GM18909 (cell line): ENCODE measurements at regions not wholly inside any gene's neighbourhood (a gene's known extent, or its start where the extent isn't known, plus 50 kb on each side); places are given as distances from the start of the nearest gene placed in this dataset.
"Not testable (repeated sequence)": the region's sequence is repeated elsewhere in the genome, so short reads cannot be mapped to it uniquely, and the experiment has no call there.

Source experiments
- ATAC-seq: cut with Tn5 transposase; IDR thresholded peaks from one replicate; pipeline ENCODE4 v1.9.1; 2021; ENCODE audit warnings: mild to moderate bottlenecking; ENCODE audit not compliant: unreplicated experiment, poor library complexity

GRCh38 chr13:81990652-81991051 is 1649.7 kb upstream of the SPRY2 start:
- ATAC-seq = no peak

DNA sequence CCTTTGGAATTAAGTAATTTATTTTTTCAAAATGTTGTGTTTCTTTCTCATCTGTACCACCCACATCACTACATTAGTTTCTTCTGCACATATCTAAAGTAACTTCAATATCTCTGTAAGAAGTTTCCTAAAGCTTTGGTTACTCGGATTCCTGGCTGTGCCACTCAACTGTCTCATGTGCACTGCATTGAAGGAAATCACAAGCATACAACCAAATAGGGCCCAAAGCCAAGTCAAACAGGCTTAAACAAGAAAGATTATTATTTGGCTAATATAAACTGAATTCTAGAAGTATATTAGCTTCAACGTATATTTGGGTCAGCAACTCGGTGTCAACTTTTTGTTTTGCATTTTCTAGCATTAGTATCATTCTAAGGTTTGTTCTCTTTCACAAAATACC is 1647.6 kb upstream of the SPRY2 start:
- ATAC-seq = no peak

DNA sequence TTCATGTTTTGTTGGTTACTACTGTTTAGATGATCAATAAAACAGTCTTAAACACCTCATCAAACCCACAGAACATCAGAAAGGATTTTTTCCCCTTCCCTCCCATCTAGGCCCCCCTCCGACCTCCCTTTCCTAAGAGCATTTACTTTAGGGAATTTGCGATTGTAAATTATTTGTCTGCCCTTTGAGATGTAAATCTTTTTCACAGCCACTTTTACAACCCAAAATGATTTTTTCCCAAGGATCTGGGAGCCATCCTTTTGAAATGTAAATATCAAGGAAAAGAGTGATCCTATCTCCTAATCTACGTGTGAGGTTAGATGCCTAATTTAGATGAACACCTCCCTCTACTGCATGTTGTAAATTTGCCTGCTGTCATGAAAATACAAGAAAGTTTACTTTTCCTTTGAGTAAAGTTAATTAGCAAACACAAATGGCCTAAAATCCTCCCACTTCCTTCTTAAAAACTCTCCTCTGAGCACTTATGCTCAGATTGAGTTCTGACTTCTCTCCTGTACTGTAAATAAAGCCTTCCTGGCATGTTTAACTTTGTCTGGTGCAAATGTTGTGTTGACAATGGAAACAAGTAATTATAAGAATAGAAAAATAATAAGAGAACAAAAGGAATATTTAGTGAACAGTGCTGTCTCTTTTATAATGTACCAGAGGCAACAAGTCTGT is 1646.9 kb upstream of the SPRY2 start:
- no peak for ATAC-seq

GRCh38 chr13:81987159-81987558 is 1646.2 kb upstream of the SPRY2 start:
- no peak for ATAC-seq

- ATAC-seq = no peak
These were observed 1645.4 kb upstream of the SPRY2 start for GRCh38 chr13:81986308-81986707.

GRCh38 chr13:81957121-81957520 is 1616.2 kb upstream of the SPRY2 start:
- ATAC-seq = no peak

DNA sequence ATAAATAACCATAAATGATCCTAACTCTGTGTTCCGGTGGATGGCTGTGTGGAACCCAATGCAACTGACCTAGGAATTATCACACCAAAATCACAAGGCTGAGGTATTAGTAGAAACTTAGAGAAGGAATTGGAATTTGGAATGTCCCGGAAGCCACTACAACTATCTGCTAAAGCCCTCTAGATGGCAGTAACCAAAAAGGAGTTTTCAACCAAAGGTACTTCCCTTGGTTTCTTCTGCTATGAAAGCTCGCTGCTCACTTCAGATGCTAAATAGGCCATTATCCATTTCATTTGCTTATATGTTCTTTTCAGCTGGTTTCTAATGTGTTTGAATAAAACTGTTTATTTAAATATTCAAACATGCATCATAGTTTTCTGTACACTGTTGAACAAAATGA is 1589.1 kb upstream of the SPRY2 start:
- ATAC-seq = no peak

DNA sequence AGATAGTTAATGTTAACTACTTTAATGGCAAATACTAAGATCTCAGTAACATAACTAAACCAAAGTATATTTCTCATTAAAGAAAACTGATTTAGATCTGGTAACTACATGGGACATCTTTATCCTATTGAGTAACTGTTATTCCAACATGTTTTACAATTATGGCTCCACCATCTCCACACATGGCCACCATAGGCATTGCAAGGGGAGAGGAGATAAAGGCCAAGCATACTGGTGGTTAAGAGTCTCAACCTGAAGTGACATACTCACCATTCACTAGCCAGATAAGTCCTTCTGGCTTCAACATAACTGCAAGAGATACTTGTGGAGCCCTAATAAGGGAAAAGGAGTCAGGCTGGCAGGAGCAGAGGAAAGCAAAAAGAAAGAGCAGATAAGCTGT is 1586.4 kb upstream of the SPRY2 start:
- ATAC-seq = no peak

DNA sequence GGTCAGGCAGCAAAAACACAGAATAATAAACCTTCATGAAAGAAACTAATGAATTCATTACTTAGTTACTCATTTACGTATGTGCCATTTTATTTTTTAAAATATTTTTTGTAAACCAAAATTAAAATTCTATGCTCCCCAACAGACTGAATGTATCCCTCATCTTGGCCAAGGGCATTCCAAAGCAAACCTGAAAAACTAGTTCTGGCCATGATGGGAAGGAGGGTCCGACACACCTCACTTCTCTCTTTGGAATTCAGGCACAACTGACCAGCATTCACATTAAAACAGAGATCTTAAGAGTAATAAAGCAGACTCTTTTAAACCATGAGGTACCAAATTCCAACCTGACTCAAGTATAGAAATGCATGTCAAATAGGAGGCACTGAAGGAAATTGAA is 1576.9 kb upstream of the SPRY2 start:
- no peak for ATAC-seq

DNA sequence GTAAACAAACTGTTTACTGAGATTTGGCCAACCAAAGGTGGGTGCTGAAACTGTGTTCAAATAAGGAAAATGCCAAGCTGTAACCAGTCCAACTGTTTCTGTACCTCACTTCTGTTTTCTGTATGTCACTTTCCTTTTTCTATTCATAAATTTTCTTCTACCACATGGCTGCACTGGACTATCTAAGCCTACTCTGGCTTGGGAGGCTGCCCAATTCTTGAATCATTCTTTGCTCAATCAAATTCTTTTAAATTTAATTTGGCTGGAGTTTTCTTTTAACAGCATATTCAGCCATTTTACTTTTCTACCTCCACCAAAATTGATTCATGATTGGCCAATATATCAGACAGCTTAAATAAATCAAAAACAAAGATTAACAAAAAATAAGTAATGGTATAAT is 1575.5 kb upstream of the SPRY2 start:
- ATAC-seq = no peak

DNA sequence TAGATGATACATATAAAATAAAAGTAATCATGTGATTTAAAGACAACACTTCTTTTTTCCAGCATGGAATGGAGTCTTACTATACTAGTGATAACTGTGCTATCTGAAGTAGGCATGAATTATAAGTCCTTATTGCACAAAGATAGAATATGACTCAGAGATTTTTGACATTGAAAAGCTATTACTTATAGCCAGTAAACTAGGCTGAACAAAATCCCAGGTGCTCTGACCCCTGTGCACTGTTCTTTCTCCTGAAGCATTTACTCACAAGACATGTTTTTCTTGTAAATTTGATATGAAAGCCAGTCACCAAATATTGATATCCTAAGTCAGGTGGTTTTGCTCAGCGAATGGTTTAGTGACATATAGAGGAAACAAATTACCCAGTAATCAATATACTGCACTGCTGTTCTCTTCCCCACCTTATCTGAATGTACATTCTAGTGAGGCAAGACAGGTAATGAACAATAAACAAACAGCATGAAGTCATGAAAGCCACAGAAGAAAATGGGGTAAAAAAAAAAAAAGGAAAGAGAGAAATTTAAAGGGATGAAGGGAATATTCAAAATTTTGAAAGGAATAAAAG is 1567.0 kb upstream of the SPRY2 start:
- no peak for ATAC-seq

GRCh38 chr13:81888855-81889254 is 1547.9 kb upstream of the SPRY2 start:
- no peak for ATAC-seq

GRCh38 chr13:81874681-81875661 is 1534.0 kb upstream of the SPRY2 start:
- ATAC-seq = no peak

- ATAC-seq = no peak
These were observed 1533.3 kb upstream of the SPRY2 start for GRCh38 chr13:81874253-81874652.

- ATAC-seq = no peak
These were observed 1531.7 kb upstream of the SPRY2 start for GRCh38 chr13:81872581-81872980.

GRCh38 chr13:81871751-81872325 is 1530.9 kb upstream of the SPRY2 start:
- ATAC-seq = not testable (repeated sequence)

DNA sequence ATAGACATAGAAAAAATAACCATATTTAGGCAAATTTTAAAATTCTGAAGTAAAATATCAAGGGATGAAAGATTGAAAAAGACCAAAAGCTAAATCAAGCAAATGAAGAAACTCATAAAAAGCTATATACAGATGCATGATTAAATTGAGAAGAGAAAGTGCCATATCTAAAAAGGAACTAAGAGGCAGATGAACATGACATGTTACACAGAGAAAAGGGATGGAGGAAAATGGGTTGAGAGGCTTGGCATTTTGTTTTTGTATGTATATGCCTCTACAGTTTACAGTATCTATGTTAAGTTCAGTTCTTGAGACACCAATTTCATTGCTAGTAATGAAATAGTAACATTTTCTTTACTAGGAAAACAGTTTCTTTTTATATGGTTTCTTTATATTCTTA is 1507.4 kb upstream of the SPRY2 start:
- no peak for ATAC-seq

DNA sequence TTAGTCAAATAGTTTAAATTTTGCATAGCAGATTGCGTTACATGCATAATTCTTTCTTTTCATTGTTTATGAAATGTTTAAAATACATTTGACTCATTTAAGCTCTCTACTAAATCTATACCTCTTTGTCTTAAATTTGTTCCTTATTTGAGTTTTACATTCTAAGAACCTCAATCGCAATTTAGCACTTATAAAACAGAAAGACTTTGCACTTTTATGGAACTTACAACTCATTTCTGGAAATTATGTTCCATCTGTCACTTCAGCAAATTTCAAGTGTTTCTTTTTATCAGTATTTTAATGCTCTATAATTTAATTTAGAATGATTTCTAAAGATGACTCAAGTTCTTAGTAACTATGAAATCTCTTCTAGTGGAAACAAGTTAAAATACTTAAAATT is 1505.8 kb upstream of the SPRY2 start:
- ATAC-seq = no peak

DNA sequence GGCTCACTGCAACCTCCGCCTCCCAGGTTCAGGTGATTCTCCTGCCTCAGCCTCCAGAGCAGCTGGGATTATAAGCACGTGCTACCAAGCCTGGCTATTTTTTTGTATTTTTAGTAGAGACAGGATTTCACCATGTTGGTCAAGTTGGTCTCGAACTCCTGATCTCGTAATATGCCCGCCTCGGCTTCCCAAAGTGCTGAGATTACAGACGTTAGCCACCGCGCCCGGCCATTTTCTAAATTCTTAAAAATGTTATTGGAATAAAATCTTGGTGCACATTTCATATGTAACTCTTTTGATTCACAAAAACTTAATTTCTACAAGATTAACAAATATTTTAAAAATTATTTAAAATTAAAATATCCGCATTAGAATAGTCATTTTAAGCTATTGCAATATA is 1480.3 kb upstream of the SPRY2 start:
- ATAC-seq = no peak

DNA sequence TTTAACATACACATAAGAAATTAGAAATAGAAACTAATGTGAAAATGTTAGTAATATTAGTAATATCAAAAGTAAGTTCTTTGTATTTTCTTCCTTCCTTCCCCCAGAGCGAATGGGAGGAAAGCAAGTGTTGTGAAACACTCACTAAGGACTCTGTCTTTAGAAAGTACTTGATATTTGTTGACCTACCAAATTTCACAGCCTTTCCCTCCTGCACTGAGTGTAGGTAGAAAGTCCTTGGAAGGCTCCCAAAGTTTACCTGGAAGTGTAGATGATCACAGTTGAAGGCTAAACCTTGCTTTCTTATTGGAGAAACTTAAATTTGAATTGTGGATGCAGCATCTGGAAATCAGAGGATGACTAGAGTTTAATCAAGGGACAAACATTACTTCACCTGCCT is 1459.5 kb upstream of the SPRY2 start:
- ATAC-seq = no peak

DNA sequence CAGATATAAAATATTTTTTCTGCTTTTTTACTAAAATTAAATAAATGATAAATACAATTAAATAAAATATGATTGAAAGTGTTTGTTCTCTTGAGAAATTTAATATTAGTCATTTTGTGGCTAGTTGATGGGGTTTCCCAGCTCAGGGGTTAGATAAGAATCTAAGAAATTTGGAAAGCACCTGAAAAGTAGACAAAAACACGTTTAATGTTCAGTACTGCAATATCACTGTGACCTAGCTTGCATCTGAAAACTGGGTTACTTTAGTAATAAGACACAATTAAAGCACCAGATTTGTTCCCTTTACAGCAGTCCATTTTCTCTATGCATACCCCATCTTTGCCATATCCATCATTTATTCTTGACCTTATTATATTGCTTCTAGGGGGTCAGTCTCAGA is 1454.8 kb upstream of the SPRY2 start:
- no peak for ATAC-seq
